OCI-LY7 (cell line): ENCODE measurements at regions not wholly inside any gene's neighbourhood (a gene's known extent, or its start where the extent isn't known, plus 50 kb on each side); places are given as distances from the start of the nearest gene placed in this dataset.

ENCODE experiments used
- BruUV-seq: library from RNA; stranded (reverse); fragments of 400-500 nt; replicated peaks from 2 replicates; lab custom pipeline; 2021; lab: Mats Ljungman, UMichigan
- CTCF ChIA-PET: fragments of 300-600 bp; sonication (Branson Sonifier 250); formaldehyde crosslinking; loops from one replicate; lab custom pipeline; 2022; ENCODE audit warnings: antibody characterized with exemption; ENCODE audit not compliant: unreplicated experiment; lab: Charles Lee
- POLR2A ChIA-PET: fragments of 300-600 bp; sonication (Branson Sonifier 250); formaldehyde crosslinking; loops from one replicate; lab custom pipeline; 2022; ENCODE audit warnings: antibody characterized with exemption; lab: Charles Lee
- DNase-seq: peaks from one replicate; pipeline ENCODE4 v3.0.0-alpha.2; 2015; ENCODE audit warnings: low spot score
- H2AFZ ChIP-seq: fragments of 200-600 bp; sonication (generic), shearing (Covaris generic); 2 replicates; pipeline ENCODE4 v1.6.1; 2014; ENCODE audit warnings: mild to moderate bottlenecking, antibody characterized with exemption, low read length, moderate library complexity
- H3K27ac ChIP-seq: fragments of 200-600 bp; sonication (generic); 2 replicates; pipeline ENCODE4 v1.5.1; 2014; ENCODE audit warnings: mixed run types, low read depth, mild to moderate bottlenecking, moderate library complexity, low read length, inconsistent platforms; ENCODE audit not compliant: poor library complexity, severe bottlenecking
- H3K36me3 ChIP-seq: fragments of 200-600 bp; sonication (generic); 2 replicates; pipeline ENCODE4 v1.6.1; 2014; ENCODE audit warnings: mild to moderate bottlenecking, antibody characterized with exemption, low read length, moderate library complexity, mixed read lengths; ENCODE audit not compliant: insufficient read depth
- H3K4me1 ChIP-seq: fragments of 200-600 bp; sonication (generic); 2 replicates; pipeline ENCODE4 v1.5.1; 2014; ENCODE audit warnings: mild to moderate bottlenecking, low read length; ENCODE audit not compliant: insufficient read depth, poor library complexity, severe bottlenecking
- H3K4me2 ChIP-seq: fragments of 200-600 bp; sonication (generic); 2 replicates; pipeline ENCODE4 v1.6.1; 2014; ENCODE audit warnings: mild to moderate bottlenecking, low read length
- H3K4me3 ChIP-seq: fragments of 200-600 bp; sonication (generic); 2 replicates; pipeline ENCODE4 v1.5.1; 2014; ENCODE audit warnings: mild to moderate bottlenecking, low read depth, low read length; ENCODE audit not compliant: poor library complexity, severe bottlenecking
- H3K79me2 ChIP-seq: fragments of 200-600 bp; sonication (generic); 2 replicates; pipeline ENCODE4 v1.6.1; 2016; ENCODE audit warnings: low read depth, mild to moderate bottlenecking, low read length, moderate library complexity, mixed read lengths; ENCODE audit not compliant: insufficient read depth
- H3K9me2 ChIP-seq: fragments of 200-600 bp; sonication (generic); 2 replicates; pipeline ENCODE4 v1.6.1; 2016; ENCODE audit warnings: mild to moderate bottlenecking, low read length, mixed read lengths; ENCODE audit not compliant: insufficient read depth
- H3K9me3 ChIP-seq: fragments of 200-600 bp; sonication (generic); 2 replicates; pipeline ENCODE4 v1.6.1; 2014; ENCODE audit warnings: mild to moderate bottlenecking, mixed run types, low read length, mixed read lengths
- H4K20me1 ChIP-seq: fragments of 200-600 bp; sonication (generic); 2 replicates; pipeline ENCODE4 v1.6.1; 2014; ENCODE audit warnings: mild to moderate bottlenecking, antibody characterized with exemption, low read length, moderate library complexity, mixed read lengths; ENCODE audit not compliant: insufficient read depth
- EZH2phosphoT487 ChIP-seq: fragments of 200-600 bp; sonication (generic); IDR thresholded peaks from 2 replicates; pipeline ENCODE4 v1.6.1; 2018; ENCODE audit warnings: low read depth, borderline replicate concordance, mild to moderate bottlenecking, mixed run types, antibody characterized with exemption, low read length, moderate library complexity, mixed read lengths
- intact Hi-C: fragments of 100-400 bp; cut with micrococcal nuclease; formaldehyde crosslinking; loops from one replicate; pipeline ENCODE4 v1.10.0; 2022; ENCODE audit not compliant: unreplicated experiment
- TF ChIP-seq, protein P1 (sequence below): fragments of 200-600 bp; sonication (generic); conservative IDR thresholded peaks from 2 replicates; pipeline ENCODE4 v1.5.1; 2014; ENCODE audit warnings: mild to moderate bottlenecking, antibody characterized with exemption, low read length, moderate library complexity, mixed read lengths

DNA sequence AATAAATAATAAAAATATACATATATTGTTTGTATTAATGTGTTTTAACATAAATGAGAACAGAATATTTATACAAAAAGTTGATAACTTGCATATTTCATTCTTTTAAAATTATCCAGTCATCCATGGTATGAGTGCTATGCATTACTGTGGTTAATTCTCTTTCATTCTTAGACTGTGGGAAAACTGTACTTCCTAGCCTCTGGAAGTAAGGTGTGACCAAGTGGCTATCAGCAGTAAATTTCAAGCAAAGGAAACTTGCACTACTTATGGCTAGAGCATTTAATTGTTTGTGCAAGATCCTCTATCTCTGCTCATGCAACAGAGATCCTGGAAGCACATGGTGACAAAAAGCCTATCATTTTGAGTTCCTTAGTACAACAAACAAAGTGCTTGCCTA, 1054.5 kb upstream of the PABPC4L start:
- no peaks in the 10 kb centered on the region for H4K20me1 ChIP-seq
- ChIA-PET CTCF (no interaction called here), POLR2A (no interaction called here)
- no peaks in the 10 kb centered on the region for H3K9me3 ChIP-seq
- no peaks in the 10 kb centered on the region for H3K79me2 ChIP-seq
- H3K36me3 ChIP-seq: no peaks in the 10 kb centered on the region
- BruUV-seq: no TSS peak
- no peak for TF ChIP-seq EZH2phosphoT487
- TF ChIP-seq, protein P1, sequence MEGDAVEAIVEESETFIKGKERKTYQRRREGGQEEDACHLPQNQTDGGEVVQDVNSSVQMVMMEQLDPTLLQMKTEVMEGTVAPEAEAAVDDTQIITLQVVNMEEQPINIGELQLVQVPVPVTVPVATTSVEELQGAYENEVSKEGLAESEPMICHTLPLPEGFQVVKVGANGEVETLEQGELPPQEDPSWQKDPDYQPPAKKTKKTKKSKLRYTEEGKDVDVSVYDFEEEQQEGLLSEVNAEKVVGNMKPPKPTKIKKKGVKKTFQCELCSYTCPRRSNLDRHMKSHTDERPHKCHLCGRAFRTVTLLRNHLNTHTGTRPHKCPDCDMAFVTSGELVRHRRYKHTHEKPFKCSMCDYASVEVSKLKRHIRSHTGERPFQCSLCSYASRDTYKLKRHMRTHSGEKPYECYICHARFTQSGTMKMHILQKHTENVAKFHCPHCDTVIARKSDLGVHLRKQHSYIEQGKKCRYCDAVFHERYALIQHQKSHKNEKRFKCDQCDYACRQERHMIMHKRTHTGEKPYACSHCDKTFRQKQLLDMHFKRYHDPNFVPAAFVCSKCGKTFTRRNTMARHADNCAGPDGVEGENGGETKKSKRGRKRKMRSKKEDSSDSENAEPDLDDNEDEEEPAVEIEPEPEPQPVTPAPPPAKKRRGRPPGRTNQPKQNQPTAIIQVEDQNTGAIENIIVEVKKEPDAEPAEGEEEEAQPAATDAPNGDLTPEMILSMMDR: no peak
- no peaks in the 10 kb centered on the region for H3K9me2 ChIP-seq
- H3K4me2 ChIP-seq: no peak overlapping the region
- intact Hi-C loops: no loop called here
- DNase-seq: no peak
- H3K4me1 ChIP-seq: no peaks in the 10 kb centered on the region
- no peak overlapping the region for H2AFZ ChIP-seq
- H3K4me3 ChIP-seq: no peak overlapping the region
- H3K27ac ChIP-seq: no peak overlapping the region

GRCh38 chr4:135250040-135250439, 1048.5 kb upstream of the PABPC4L start:
- no peak for TF ChIP-seq EZH2phosphoT487
- Histone ChIP-seq H3K9me3 (no peaks in the 10 kb centered on the region), H2AFZ (no peak overlapping the region), H3K27ac (no peak overlapping the region), H3K4me1 (no peaks in the 10 kb centered on the region), H3K4me3 (no peak overlapping the region), H3K4me2 (no peak overlapping the region), H4K20me1 (no peaks in the 10 kb centered on the region), H3K9me2 (no peaks in the 10 kb centered on the region), H3K79me2 (no peaks in the 10 kb centered on the region), H3K36me3 (no peaks in the 10 kb centered on the region)
- CTCF ChIA-PET: no interaction called here
- intact Hi-C loops: no loop called here
- POLR2A ChIA-PET: interaction anchor here (0.5 kb wide), 1 partner anchor 21 kb away, joined by 3 read pairs; no protein-coding TSS in a partner anchor
- DNase-seq: no peak
- no TSS peak for BruUV-seq

GRCh38 chr4:135249024-135249423, 1047.4 kb upstream of the PABPC4L start:
- ChIA-PET POLR2A (interaction anchor here (0.7 to 0.8 kb wide), 2 partner anchors 37 to 75 kb away, joined by 3 read pairs; no protein-coding TSS in a partner anchor), CTCF (no interaction called here)
- Histone ChIP-seq H3K9me2 (no peaks in the 10 kb centered on the region), H3K9me3 (no peaks in the 10 kb centered on the region), H3K4me1 (no peaks in the 10 kb centered on the region), H2AFZ (no peak overlapping the region), H3K27ac (no peak overlapping the region), H3K79me2 (no peaks in the 10 kb centered on the region), H3K36me3 (no peaks in the 10 kb centered on the region), H3K4me3 (no peak overlapping the region), H4K20me1 (no peaks in the 10 kb centered on the region), H3K4me2 (no peak overlapping the region)
- no peak for DNase-seq
- BruUV-seq: no TSS peak
- intact Hi-C loops: no loop called here
- no peak for TF ChIP-seq EZH2phosphoT487

DNA sequence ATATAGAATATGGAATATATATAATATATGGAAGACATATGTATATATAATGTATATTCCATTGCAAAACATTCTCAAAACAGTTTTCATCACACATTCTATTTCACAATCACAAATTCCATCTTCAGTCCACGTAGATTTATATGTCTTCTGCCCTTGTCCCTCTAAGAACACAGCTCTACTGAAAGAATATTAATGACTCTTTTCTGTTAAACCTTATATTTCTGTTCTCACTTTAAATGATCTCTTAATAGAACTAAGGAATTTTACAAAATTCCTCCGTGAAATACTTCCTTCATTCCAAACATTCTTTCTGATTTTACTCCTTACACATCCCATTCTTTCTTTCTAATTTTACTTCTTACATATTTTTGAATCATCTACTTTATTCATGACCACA, 1043.1 kb upstream of the PABPC4L start:
- H3K9me3 ChIP-seq: no peaks in the 10 kb centered on the region
- ChIA-PET POLR2A (no interaction called here), CTCF (no interaction called here)
- no peaks in the 10 kb centered on the region for H3K79me2 ChIP-seq
- no peak overlapping the region for H3K4me3 ChIP-seq
- BruUV-seq: no TSS peak
- H2AFZ ChIP-seq: no peak overlapping the region
- no peaks in the 10 kb centered on the region for H3K9me2 ChIP-seq
- no peaks in the 10 kb centered on the region for H4K20me1 ChIP-seq
- DNase-seq: no peak
- H3K4me2 ChIP-seq: no peak overlapping the region
- no peaks in the 10 kb centered on the region for H3K4me1 ChIP-seq
- intact Hi-C loops: no loop called here
- no peaks in the 10 kb centered on the region for H3K36me3 ChIP-seq
- no peak overlapping the region for H3K27ac ChIP-seq
- TF ChIP-seq, protein P1: no peak
- TF ChIP-seq EZH2phosphoT487: no peak
